Subcutaneous abdominal adipose tissue (tissue), 5 donors: ENCODE measurements at regions not wholly inside any gene's neighbourhood (a gene's known extent, or its start where the extent isn't known, plus 50 kb on each side); places are given as distances from the start of the nearest gene placed in this dataset.

ENCODE experiments used
- H3K27ac ChIP-seq: one replicate; pipeline ENCODE4 v1.7.0; 2013; ENCODE audit warnings: low read depth, mild to moderate bottlenecking, inconsistent platforms, low read length, moderate library complexity
- H3K27me3 ChIP-seq, 5 donors: one replicate each; pipeline ENCODE4 v1.7.0; 2013; ENCODE audit warnings: low read length in 5 of 5, inconsistent platforms in 1 of 5; ENCODE audit not compliant: control insufficient read depth in 5 of 5, insufficient read depth in 4 of 5
- H3K36me3 ChIP-seq, 5 donors: one replicate each; pipeline ENCODE4 v1.7.0; 2013; ENCODE audit warnings: low read length in 5 of 5; ENCODE audit not compliant: control insufficient read depth in 5 of 5, insufficient read depth in 5 of 5
- H3K4me1 ChIP-seq, 5 donors: one replicate each; pipeline ENCODE4 v1.7.0; 2013; ENCODE audit warnings: low read length in 5 of 5, mild to moderate bottlenecking in 3 of 5, moderate library complexity in 1 of 5; ENCODE audit not compliant: control insufficient read depth in 5 of 5, insufficient read depth in 5 of 5
- H3K4me3 ChIP-seq, 5 donors: one replicate each; pipeline ENCODE4 v1.7.0; 2013; ENCODE audit warnings: low read length in 5 of 5, low read depth in 1 of 5
- H3K9ac ChIP-seq, 5 donors: one replicate each; pipeline ENCODE4 v1.7.0; 2013; ENCODE audit warnings: low read length in 5 of 5, mild to moderate bottlenecking in 4 of 5, moderate library complexity in 3 of 5
- H3K9me3 ChIP-seq, 5 donors: one replicate each; pipeline ENCODE4 v1.7.0; 2013; ENCODE audit warnings: low read length in 5 of 5; ENCODE audit not compliant: control insufficient read depth in 5 of 5
- donor health status: healthy.
- donor health status: healthy.
- donor health status: healthy.
- donor health status: healthy.
- donor health status: healthy.

DNA sequence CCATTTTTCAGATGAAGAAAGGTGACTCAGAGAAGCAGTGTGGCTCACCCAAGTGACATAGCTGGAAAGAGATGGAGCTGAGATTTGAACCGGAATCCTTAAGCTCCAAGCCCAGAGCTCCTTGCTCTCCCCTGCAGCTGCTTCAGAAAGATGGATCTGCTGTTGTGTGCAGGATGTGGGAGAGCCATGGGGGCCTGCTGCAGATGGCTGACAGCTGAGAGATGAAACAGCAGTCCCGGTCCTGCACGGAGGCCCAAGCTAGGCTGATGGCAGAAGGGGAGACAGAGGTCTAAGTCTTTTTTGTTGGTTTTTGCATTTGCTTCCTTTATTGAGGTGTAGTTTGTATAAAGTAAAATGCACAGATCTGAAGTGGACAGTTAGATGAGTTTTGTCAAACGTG, 69.8 kb upstream of the FOXP4 start:
- Histone ChIP-seq H3K9me3 (no peaks in the 10 kb centered on the region), H3K27me3 (peaks cover 0 to 11% (median 3%) of the 10 kb centered on the region in 5 donors), H3K27ac (no peak overlapping the region), H3K36me3 (no peaks in the 10 kb centered on the region), H3K4me1 (peaks cover 0 to 10% (median 5%) of the 10 kb centered on the region in 5 donors), H3K4me3 (no peak overlapping the region), H3K9ac (no peak overlapping the region)

DNA sequence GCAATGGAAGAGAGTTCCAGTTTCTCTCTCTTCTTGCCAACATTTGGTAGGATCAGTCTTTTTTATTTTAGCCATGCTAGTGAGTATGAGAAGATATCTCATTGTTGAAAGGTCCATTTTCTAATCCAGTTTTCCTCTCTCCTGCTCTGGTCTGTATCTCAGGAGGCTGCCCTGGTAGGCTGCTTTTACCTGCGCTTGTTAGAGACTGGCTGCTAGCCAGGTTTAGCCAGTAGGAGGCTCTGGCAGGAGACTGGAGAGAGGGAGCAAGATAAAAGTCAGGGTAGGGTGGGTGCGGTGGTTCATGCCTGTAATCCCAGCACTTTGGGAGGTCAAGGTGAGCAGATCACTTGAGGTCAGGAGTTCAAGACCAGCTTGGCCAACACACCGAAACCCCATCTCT, 68.6 kb upstream of the FOXP4 start:
- Histone ChIP-seq H3K27ac (no peak overlapping the region), H3K9ac (no peak overlapping the region), H3K9me3 (no peaks in the 10 kb centered on the region), H3K27me3 (peaks cover 0 to 11% (median 0%) of the 10 kb centered on the region in 5 donors), H3K4me3 (no peak overlapping the region), H3K4me1 (peaks cover 0 to 7% (median 3%) of the 10 kb centered on the region in 5 donors), H3K36me3 (no peaks in the 10 kb centered on the region)

DNA sequence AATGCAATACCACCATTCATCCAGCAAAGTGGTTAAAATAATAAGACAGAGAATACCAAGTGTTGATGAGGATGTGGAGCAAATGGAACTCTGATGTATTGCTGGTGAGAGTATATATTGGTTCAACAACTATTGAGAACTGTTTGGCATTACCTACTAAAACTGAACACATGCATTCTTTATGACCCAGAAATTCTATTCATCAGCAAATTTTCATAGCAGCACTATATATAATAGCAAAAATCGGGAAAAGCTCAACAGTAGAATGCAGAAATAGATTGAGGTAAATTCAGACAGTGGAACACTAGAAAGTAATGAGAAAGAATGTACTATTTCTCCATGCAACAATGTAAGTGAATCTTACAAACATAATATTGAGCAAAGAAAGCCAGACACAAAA, 62.2 kb upstream of the FOXP4 start:
- Histone ChIP-seq H3K27ac (no peak overlapping the region), H3K27me3 (peaks cover 0 to 6% (median 0%) of the 10 kb centered on the region in 5 donors), H3K9ac (no peak overlapping the region), H3K36me3 (no peaks in the 10 kb centered on the region), H3K9me3 (no peaks in the 10 kb centered on the region), H3K4me1 (peaks cover 0 to 10% (median 0%) of the 10 kb centered on the region in 5 donors), H3K4me3 (no peak overlapping the region)

DNA sequence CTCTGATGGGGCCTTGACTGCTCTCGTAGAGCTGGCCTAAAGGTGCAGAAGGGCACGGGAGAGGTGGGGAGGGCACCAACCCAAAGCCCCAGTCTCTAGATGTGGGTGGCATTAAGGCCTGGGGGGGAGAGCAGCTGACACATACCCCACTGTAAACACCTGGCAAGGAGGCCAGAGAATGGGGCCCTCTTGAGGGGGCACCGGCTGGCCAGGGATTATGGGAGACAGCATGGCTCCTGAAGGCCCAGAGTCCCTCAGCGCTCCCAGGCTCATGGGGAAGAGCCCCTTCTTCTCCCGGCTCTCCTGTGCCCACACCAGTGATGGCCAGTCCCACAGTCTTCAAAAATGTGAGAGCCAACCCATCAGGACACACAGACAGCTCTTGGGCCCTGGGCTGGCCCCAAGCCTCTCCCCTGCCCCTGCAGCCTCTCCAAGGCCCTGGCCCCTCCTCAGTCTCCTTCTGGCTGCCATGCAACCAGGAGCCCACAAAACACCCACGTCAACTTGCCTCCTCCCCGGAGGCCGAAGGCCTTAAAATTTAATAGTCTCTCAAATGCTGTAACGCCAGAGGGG, 58.2 kb upstream of the FOXP4 start:
- no peaks in the 10 kb centered on the region for H3K36me3 ChIP-seq
- no peaks in the 10 kb centered on the region for H3K9me3 ChIP-seq
- peaks cover 0 to 10% (median 7%) of the 10 kb centered on the region in 5 donors for H3K27me3 ChIP-seq
- peaks cover 0 to 17% (median 0%) of the 10 kb centered on the region in 5 donors for H3K4me1 ChIP-seq
- H3K9ac ChIP-seq, result no peak overlapping the region
- H3K27ac ChIP-seq, result no peak overlapping the region
- H3K4me3 ChIP-seq, result no peak overlapping the region

DNA sequence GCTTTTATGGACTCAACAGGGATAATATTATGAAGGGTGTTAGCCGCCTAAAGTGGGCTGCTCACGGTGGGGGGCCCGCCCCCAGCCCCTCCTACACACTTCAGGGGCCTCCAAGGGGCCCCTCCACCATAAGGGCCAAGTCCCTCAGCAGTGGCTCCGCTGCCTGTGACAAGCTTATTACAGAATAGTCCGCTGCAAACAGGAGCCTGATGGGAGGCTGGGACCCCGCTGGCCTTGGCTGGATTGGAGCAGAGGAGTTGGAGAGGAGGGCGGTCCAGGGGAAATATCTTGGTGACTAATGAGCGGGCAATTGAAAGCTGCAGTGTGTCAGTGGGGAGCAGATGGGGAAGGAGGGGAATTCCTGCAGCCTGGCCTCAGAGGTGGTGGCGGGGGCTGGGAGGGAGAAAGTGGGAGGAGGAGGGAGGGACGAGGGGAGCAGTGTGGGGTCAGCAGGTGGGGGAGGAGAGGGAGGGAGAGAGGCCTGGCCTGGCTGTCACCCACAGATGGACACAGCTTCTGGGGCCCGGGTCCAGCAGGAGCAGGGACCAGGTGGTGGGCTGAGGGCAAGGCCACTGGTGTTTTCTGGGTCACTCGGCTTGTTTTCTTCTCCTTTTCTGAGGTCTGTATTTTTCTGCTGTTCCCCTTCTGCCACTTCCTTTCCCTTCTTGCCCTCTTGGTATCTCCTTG, 57.6 kb upstream of the FOXP4 start:
- Histone ChIP-seq H3K27ac (no peak overlapping the region), H3K9me3 (no peaks in the 10 kb centered on the region), H3K9ac (no peak overlapping the region), H3K4me3 (no peak overlapping the region), H3K4me1 (peaks cover 0 to 17% (median 0%) of the 10 kb centered on the region in 5 donors), H3K27me3 (peaks cover 0 to 10% (median 9%) of the 10 kb centered on the region in 5 donors), H3K36me3 (no peaks in the 10 kb centered on the region)

DNA sequence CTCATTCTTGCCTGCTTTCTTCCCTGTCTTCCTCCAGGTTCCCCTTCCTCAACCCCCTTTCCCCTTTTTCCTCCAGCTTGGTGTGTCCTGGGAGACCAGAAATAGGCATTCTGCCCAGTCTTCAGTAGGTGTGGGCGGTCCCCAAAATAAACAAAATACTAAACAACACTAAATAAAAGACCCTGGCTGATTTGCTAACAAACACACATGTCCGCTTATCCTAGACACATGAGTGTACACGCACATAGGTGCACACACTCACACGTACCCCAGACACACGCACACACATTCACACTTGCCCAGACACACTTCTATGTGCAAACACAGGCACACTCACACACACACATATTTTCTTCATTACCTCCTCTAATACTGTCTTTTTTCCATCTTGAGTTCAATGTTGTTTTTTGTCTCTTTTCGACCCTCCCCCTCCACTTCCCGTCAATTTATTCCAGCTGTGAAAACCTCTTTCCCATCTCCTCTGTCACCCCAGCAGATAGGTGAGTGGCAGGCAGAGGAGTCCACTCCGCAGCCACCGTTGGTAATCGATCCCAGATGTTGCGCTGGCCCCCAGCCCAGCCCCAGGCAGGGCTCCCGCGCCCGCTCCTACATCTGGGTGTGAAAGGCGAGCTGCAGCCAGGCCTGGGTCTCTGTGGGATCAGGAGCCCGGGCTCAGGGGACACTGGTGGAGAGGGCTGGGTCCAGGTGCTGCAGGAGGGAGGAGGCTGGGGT, 56.9 kb upstream of the FOXP4 start:
- H3K36me3 ChIP-seq, result no peaks in the 10 kb centered on the region
- no peaks in the 10 kb centered on the region for H3K9me3 ChIP-seq

DNA sequence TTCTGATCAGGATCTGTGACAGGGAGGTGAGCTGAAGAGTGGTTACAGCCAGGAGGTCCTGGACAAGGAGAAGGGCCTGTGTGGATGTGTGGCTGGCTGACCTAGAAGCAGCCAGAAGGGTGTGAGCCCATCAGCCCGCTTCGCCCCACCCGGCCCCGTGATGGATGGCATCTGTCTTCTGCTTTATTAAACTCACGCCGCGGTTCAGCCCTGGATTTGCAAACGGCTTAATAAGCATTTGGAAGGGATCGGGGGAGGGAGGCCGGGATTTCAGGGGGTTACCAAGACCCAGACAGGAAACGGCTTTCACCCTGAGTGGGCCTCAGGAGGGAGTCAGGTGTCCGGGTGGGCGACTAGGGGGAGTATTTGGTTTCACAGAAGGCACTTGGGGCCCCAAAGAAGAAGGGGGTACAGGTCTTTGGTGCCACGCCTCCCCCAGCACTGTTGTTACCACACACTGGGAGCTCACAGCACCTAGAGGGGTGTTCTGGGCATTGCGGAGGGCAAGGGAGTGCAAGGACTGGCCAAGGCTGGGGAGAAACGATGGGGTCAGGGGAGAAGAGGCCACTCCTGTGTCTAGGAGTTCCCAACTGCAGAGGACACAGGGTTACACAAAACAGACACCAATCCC, 53.8 kb upstream of the FOXP4 start:
- Histone ChIP-seq H3K9ac (no peak overlapping the region), H3K27me3 (peaks cover 0 to 17% (median 9%) of the 10 kb centered on the region in 5 donors), H3K9me3 (no peaks in the 10 kb centered on the region), H3K36me3 (no peaks in the 10 kb centered on the region), H3K27ac (no peak overlapping the region), H3K4me3 (no peak overlapping the region), H3K4me1 (peaks cover 0 to 17% (median 0%) of the 10 kb centered on the region in 5 donors)

More for the DNA sequence above, 56.9 kb upstream of the FOXP4 start:
- Histone ChIP-seq H3K4me3 (no peak overlapping the region), H3K27ac (no peak overlapping the region), H3K27me3 (peaks cover 0 to 13% (median 10%) of the 10 kb centered on the region in 5 donors), H3K9ac (no peak overlapping the region), H3K4me1 (peaks cover 0 to 17% (median 0%) of the 10 kb centered on the region in 5 donors)

DNA sequence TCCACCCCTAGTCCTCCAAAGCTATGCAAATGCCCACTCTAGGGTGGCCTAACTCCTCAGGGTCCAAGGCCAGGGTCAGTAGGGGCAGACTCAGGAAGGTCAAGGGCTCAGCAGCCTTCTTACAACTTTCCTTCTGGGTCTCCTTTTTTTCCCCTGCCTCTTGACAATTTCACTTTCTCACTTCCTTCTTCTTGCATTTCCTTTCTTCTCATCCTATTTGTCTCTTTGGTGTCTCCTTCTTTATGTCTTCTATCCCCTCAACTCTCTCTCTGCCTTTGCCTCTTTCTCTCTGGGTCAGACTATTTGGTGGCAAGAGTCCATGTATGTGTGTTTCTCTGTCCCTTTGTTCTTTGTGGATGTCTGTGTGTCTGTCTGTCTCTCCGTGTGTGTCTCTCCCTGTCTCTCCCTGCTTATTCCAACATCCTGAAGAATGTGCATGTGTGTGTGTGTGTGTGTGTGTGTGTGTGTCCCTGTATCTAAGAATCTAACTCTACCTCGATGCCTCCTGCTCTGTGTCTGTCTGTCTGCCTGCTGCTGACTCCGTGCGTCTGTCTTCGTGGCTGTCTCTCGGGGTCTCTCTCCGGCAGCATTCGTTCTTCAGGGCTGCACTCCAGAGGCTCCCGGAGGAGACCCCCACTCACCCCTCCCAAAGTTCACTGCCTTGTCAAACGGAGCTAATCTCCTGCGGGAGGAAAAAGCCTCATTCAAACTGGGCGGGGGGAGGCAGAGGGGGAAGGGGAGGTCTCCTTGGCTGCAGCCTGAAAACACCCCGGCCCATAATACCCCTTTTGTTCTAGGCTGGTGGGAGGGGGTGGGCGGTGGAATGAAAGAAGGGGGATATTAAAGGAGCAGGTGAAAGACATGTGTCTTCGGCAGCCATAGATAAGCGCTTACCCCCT, 51.7 kb upstream of the FOXP4 start:
- Histone ChIP-seq H3K4me1 (peaks cover 0 to 2% (median 0%) of the 10 kb centered on the region in 5 donors), H3K36me3 (no peaks in the 10 kb centered on the region), H3K9me3 (no peaks in the 10 kb centered on the region), H3K27ac (no peak overlapping the region), H3K9ac (no peak overlapping the region), H3K4me3 (no peak overlapping the region), H3K27me3 (peaks cover 0 to 17% (median 7%) of the 10 kb centered on the region in 5 donors)
